ENCODE measurements at regions not wholly inside any gene's neighbourhood (a gene's known extent, or its start where the extent isn't known, plus 50 kb on each side); places are given as distances from the start of the nearest gene placed in this dataset.

- ChIA-PET POLR2A (interaction anchor here in 1 of 2 donors (0.6 kb wide), 1 partner anchor 231 kb away, joined by 4 read pairs; no protein-coding TSS in a partner anchor), CTCF (interaction anchor here (0.6 to 0.8 kb wide), 2 partner anchors 105 to 212 kb away, joined by 3 to 6 read pairs; no protein-coding TSS in a partner anchor)
- no peak overlapping the region for H3K27ac Mint-ChIP-seq
- ATAC-seq (replicated peaks in 1 of 4) (no peak), DNase-seq (no peak)
- no peaks in the 10 kb centered on the region for H3K36me3 Mint-ChIP-seq
- H3K4me3 ChIP-seq (ENCODE audit: control insufficient read depth in 1 of 2, extremely low read depth in 1 of 2, low read length in 1 of 2): no peak overlapping the region
- WGBS (ENCODE audit: insufficient coverage): no CpG with 5 or more reads among the region's 6 CpGs
- no peaks in the 10 kb centered on the region for H3K4me1 Mint-ChIP-seq
- no peaks in the 10 kb centered on the region for H3K27me3 ChIP-seq (replicated peaks in 1 of 2; ENCODE audit: control insufficient read depth in 2 of 2, extremely low read depth in 1 of 2, insufficient read depth in 2 of 2, low read length in 1 of 2)
- no peaks in the 10 kb centered on the region for H3K9me3 Mint-ChIP-seq
- no peak overlapping the region for H3K4me3 Mint-ChIP-seq
- H3K4me1 ChIP-seq (ENCODE audit: control insufficient read depth in 1 of 2, extremely low read depth in 1 of 2, insufficient read depth in 2 of 2, low read length in 2 of 2): no peaks in the 10 kb centered on the region
- H3K36me3 ChIP-seq (ENCODE audit: control insufficient read depth in 2 of 2, extremely low read depth in 1 of 2, insufficient read depth in 1 of 2, low read length in 1 of 2): no peaks in the 10 kb centered on the region
- peaks cover 0 to 2% of the 10 kb centered on the region in 2 donors for H3K27me3 Mint-ChIP-seq
- H3K27ac ChIP-seq (ENCODE audit: low read length): no peak overlapping the region
- no peaks in the 10 kb centered on the region for H3K9me3 ChIP-seq
Measured at GRCh38 chr4:20431543-20431951, 179.8 kb downstream of the SLIT2 start.

- Histone ChIP-seq H3K9me3 (no peaks in the 10 kb centered on the region), H3K27me3 (replicated peaks in 1 of 2; ENCODE audit: control insufficient read depth in 2 of 2, extremely low read depth in 1 of 2, insufficient read depth in 2 of 2, low read length in 1 of 2) (no peaks in the 10 kb centered on the region), H3K36me3 (ENCODE audit: control insufficient read depth in 2 of 2, extremely low read depth in 1 of 2, insufficient read depth in 1 of 2, low read length in 1 of 2) (no peaks in the 10 kb centered on the region), H3K27ac (ENCODE audit: low read length) (no peak overlapping the region), H3K4me3 (ENCODE audit: control insufficient read depth in 1 of 2, extremely low read depth in 1 of 2, low read length in 1 of 2) (no peak overlapping the region), H3K4me1 (ENCODE audit: control insufficient read depth in 1 of 2, extremely low read depth in 1 of 2, insufficient read depth in 2 of 2, low read length in 2 of 2) (no peaks in the 10 kb centered on the region)
- no peak for DNase-seq
- CTCF ChIA-PET: interaction anchor here in 1 of 2 donors (0.6 kb wide), 1 partner anchor 105 kb away, joined by 6 read pairs; no protein-coding TSS in a partner anchor
- Mint-ChIP-seq H3K4me3 (no peak overlapping the region), H3K4me1 (no peaks in the 10 kb centered on the region), H3K9me3 (no peaks in the 10 kb centered on the region), H3K36me3 (no peaks in the 10 kb centered on the region), H3K27ac (no peak overlapping the region), H3K27me3 (peaks cover 0 to 2% of the 10 kb centered on the region in 2 donors)
- 100% methylated on average over 2 of the region's 5 CpGs for WGBS (ENCODE audit: insufficient coverage)
- POLR2A ChIA-PET: no interaction called here
- no peak for ATAC-seq (replicated peaks in 1 of 4)
Measured at GRCh38 chr4:20432088-20432487, 180.4 kb downstream of the SLIT2 start.

- Histone ChIP-seq H3K27me3 (replicated peaks in 1 of 2; ENCODE audit: control insufficient read depth in 2 of 2, extremely low read depth in 1 of 2, insufficient read depth in 2 of 2, low read length in 1 of 2) (no peaks in the 10 kb centered on the region), H3K9me3 (no peaks in the 10 kb centered on the region), H3K27ac (ENCODE audit: low read length) (no peak overlapping the region), H3K4me3 (ENCODE audit: control insufficient read depth in 1 of 2, extremely low read depth in 1 of 2, low read length in 1 of 2) (no peak overlapping the region), H3K4me1 (ENCODE audit: control insufficient read depth in 1 of 2, extremely low read depth in 1 of 2, insufficient read depth in 2 of 2, low read length in 2 of 2) (no peaks in the 10 kb centered on the region), H3K36me3 (ENCODE audit: control insufficient read depth in 2 of 2, extremely low read depth in 1 of 2, insufficient read depth in 1 of 2, low read length in 1 of 2) (no peaks in the 10 kb centered on the region)
- no peaks in the 10 kb centered on the region for H3K4me1 Mint-ChIP-seq
- no peak overlapping the region for H3K4me3 Mint-ChIP-seq
- H3K36me3 Mint-ChIP-seq: no peaks in the 10 kb centered on the region
- peaks cover 0 to 2% of the 10 kb centered on the region in 2 donors for H3K27me3 Mint-ChIP-seq
- ATAC-seq (replicated peaks in 1 of 4) (no peak), DNase-seq (no peak)
- WGBS (ENCODE audit: insufficient coverage): 100% methylated on average over 1 of the region's 5 CpGs
- peaks cover 0 to 4% (median 0%) of the 10 kb centered on the region in 3 donors for H3K9me3 Mint-ChIP-seq
- CTCF ChIA-PET: interaction anchor here in 1 of 2 donors (1.0 kb wide), 1 partner anchor 11 kb away, joined by 3 read pairs; no protein-coding TSS in a partner anchor
- POLR2A ChIA-PET: no interaction called here
- no peak overlapping the region for H3K27ac Mint-ChIP-seq
Measured at GRCh38 chr4:20433097-20433705, 181.5 kb downstream of the SLIT2 start.

- no peak overlapping the region for H3K27ac ChIP-seq (ENCODE audit: low read length)
- H3K4me3 ChIP-seq (ENCODE audit: control insufficient read depth in 1 of 2, extremely low read depth in 1 of 2, low read length in 1 of 2): no peak overlapping the region
- H3K36me3 Mint-ChIP-seq: no peaks in the 10 kb centered on the region
- no peaks in the 10 kb centered on the region for H3K4me1 Mint-ChIP-seq
- H3K9me3 ChIP-seq: no peaks in the 10 kb centered on the region
- POLR2A ChIA-PET: no interaction called here
- no peak overlapping the region for H3K27ac Mint-ChIP-seq
- CTCF ChIA-PET: no interaction called here
- H3K9me3 Mint-ChIP-seq: peaks cover 0 to 4% (median 0%) of the 10 kb centered on the region in 3 donors
- H3K4me1 ChIP-seq (ENCODE audit: control insufficient read depth in 1 of 2, extremely low read depth in 1 of 2, insufficient read depth in 2 of 2, low read length in 2 of 2): no peaks in the 10 kb centered on the region
- no CpG with 5 or more reads among the region's 3 CpGs for WGBS (ENCODE audit: insufficient coverage)
- ATAC-seq (replicated peaks in 1 of 4) (no peak), DNase-seq (no peak)
- H3K27me3 Mint-ChIP-seq: no peaks in the 10 kb centered on the region
- H3K36me3 ChIP-seq (ENCODE audit: control insufficient read depth in 2 of 2, extremely low read depth in 1 of 2, insufficient read depth in 1 of 2, low read length in 1 of 2): no peaks in the 10 kb centered on the region
- H3K4me3 Mint-ChIP-seq: no peak overlapping the region
- H3K27me3 ChIP-seq (replicated peaks in 1 of 2; ENCODE audit: control insufficient read depth in 2 of 2, extremely low read depth in 1 of 2, insufficient read depth in 2 of 2, low read length in 1 of 2): no peaks in the 10 kb centered on the region
Measured at GRCh38 chr4:20440170-20440569, 188.5 kb downstream of the SLIT2 start.

- Histone ChIP-seq H3K4me3 (ENCODE audit: control insufficient read depth in 1 of 2, extremely low read depth in 1 of 2, low read length in 1 of 2) (no peak overlapping the region), H3K4me1 (ENCODE audit: control insufficient read depth in 1 of 2, extremely low read depth in 1 of 2, insufficient read depth in 2 of 2, low read length in 2 of 2) (no peaks in the 10 kb centered on the region), H3K27ac (ENCODE audit: low read length) (no peak overlapping the region), H3K36me3 (ENCODE audit: control insufficient read depth in 2 of 2, extremely low read depth in 1 of 2, insufficient read depth in 1 of 2, low read length in 1 of 2) (no peaks in the 10 kb centered on the region), H3K27me3 (replicated peaks in 1 of 2; ENCODE audit: control insufficient read depth in 2 of 2, extremely low read depth in 1 of 2, insufficient read depth in 2 of 2, low read length in 1 of 2) (no peaks in the 10 kb centered on the region), H3K9me3 (no peaks in the 10 kb centered on the region)
- ChIA-PET CTCF (interaction anchor here (0.6 to 0.7 kb wide), 3 partner anchors 16 to 799 kb away, joined by 4 to 6 read pairs (median 4); no protein-coding TSS in a partner anchor), POLR2A (interaction anchor here (0.6 kb wide), 2 partner anchors 14 to 1796 kb away, joined by 3 read pairs; no protein-coding TSS in a partner anchor)
- Mint-ChIP-seq H3K4me1 (no peaks in the 10 kb centered on the region), H3K36me3 (no peaks in the 10 kb centered on the region), H3K27me3 (peaks cover 0 to 6% of the 10 kb centered on the region in 2 donors), H3K9me3 (no peaks in the 10 kb centered on the region), H3K4me3 (no peak overlapping the region), H3K27ac (no peak overlapping the region)
- DNase-seq (no peak), ATAC-seq (replicated peaks in 1 of 4) (no peak)
- WGBS (ENCODE audit: insufficient coverage): no CpG with 5 or more reads among the region's 1 CpG
Measured at GRCh38 chr4:20443015-20443805, 191.5 kb downstream of the SLIT2 start.

GRCh38 chr4:20444599-20445337 is 193.1 kb downstream of the SLIT2 start:
- WGBS (ENCODE audit: insufficient coverage): no CpG with 5 or more reads among the region's 3 CpGs
- H3K9me3 ChIP-seq: no peaks in the 10 kb centered on the region
- ChIA-PET CTCF (no interaction called here), POLR2A (no interaction called here)
- no peak overlapping the region for H3K4me3 Mint-ChIP-seq
- H3K27me3 Mint-ChIP-seq: peaks cover 0 to 6% of the 10 kb centered on the region in 2 donors
- ATAC-seq (replicated peaks in 1 of 4) (no peak), DNase-seq (no peak)
- no peak overlapping the region for H3K4me3 ChIP-seq (ENCODE audit: control insufficient read depth in 1 of 2, extremely low read depth in 1 of 2, low read length in 1 of 2)
- H3K9me3 Mint-ChIP-seq: no peaks in the 10 kb centered on the region
- H3K4me1 ChIP-seq (ENCODE audit: control insufficient read depth in 1 of 2, extremely low read depth in 1 of 2, insufficient read depth in 2 of 2, low read length in 2 of 2): no peaks in the 10 kb centered on the region
- H3K36me3 ChIP-seq (ENCODE audit: control insufficient read depth in 2 of 2, extremely low read depth in 1 of 2, insufficient read depth in 1 of 2, low read length in 1 of 2): no peaks in the 10 kb centered on the region
- no peak overlapping the region for H3K27ac ChIP-seq (ENCODE audit: low read length)
- no peaks in the 10 kb centered on the region for H3K4me1 Mint-ChIP-seq
- H3K27ac Mint-ChIP-seq: no peak overlapping the region
- H3K27me3 ChIP-seq (replicated peaks in 1 of 2; ENCODE audit: control insufficient read depth in 2 of 2, extremely low read depth in 1 of 2, insufficient read depth in 2 of 2, low read length in 1 of 2): no peaks in the 10 kb centered on the region
- no peaks in the 10 kb centered on the region for H3K36me3 Mint-ChIP-seq

Measured in T-cell (primary cell).